Panc1 (cell line): ENCODE measurements at regions not wholly inside any gene's neighbourhood (a gene's known extent, or its start where the extent isn't known, plus 50 kb on each side); places are given as distances from the start of the nearest gene placed in this dataset.

Source experiments
- ATAC-seq: fragments of 200-7000 bp; cut with Tn5 transposase; 2 replicates; pipeline ENCODE4 v1.9.1; 2020; ENCODE audit warnings: mild to moderate bottlenecking, moderate library complexity
- BruUV-seq: library from RNA; stranded (reverse); fragments of 400-500 nt; replicated peaks from 2 replicates; lab custom pipeline; 2021; lab: Mats Ljungman, UMichigan
- CTCF ChIA-PET: fragments of 300-600 bp; sonication (Branson Sonifier 250); formaldehyde crosslinking; loops from one replicate; lab custom pipeline; 2022; ENCODE audit warnings: antibody characterized with exemption; lab: Charles Lee
- POLR2A ChIA-PET: fragments of 300-600 bp; sonication (Branson Sonifier 250); formaldehyde crosslinking; loops from one replicate; lab custom pipeline; 2022; ENCODE audit warnings: antibody characterized with exemption; lab: Charles Lee
- DNase-seq: peaks from one replicate; pipeline ENCODE4 v3.0.0-alpha.2; 2010; ENCODE audit warnings: low read depth, low spot score
- H3K27ac ChIP-seq: 2 replicates; pipeline ENCODE4 v1.5.1; 2011; ENCODE audit warnings: mild to moderate bottlenecking, low read length, inconsistent platforms
- H3K27me3 ChIP-seq: fragments of 200-500 bp; sonication (Bioruptor generic); 2 replicates; pipeline ENCODE4 v1.6.0; 2014; ENCODE audit warnings: low read length, inconsistent platforms; ENCODE audit not compliant: control insufficient read depth, insufficient read depth
- H3K36me3 ChIP-seq: fragments of 200-500 bp; sonication (Bioruptor generic); 2 replicates; pipeline ENCODE4 v1.5.1; 2014; ENCODE audit warnings: inconsistent platforms, mild to moderate bottlenecking, low read length, moderate library complexity; ENCODE audit not compliant: control insufficient read depth, insufficient read depth
- H3K4me1 ChIP-seq: 2 replicates; pipeline ENCODE4 v1.5.1; 2011; ENCODE audit warnings: inconsistent platforms, mild to moderate bottlenecking, low read length, moderate library complexity; ENCODE audit not compliant: control insufficient read depth, insufficient read depth
- H3K4me3 ChIP-seq, 2 experiments: 2 replicates each; pipeline ENCODE4 v1.5.1; 2011 to 2012; ENCODE audit warnings: low read depth in 2 of 2, low read length in 2 of 2, mild to moderate bottlenecking in 2 of 2, inconsistent platforms in 1 of 2, moderate library complexity in 1 of 2
- H3K9me3 ChIP-seq: fragments of 200-500 bp; sonication (Bioruptor generic); 2 replicates; pipeline ENCODE4 v1.5.1; 2014; ENCODE audit warnings: low read depth, mild to moderate bottlenecking, inconsistent platforms, low read length, moderate library complexity; ENCODE audit not compliant: control insufficient read depth, insufficient read depth
- CTCF ChIP-seq: fragments of 450-650 bp; IDR thresholded peaks from 2 replicates; pipeline ENCODE4 v1.5.1; 2017; ENCODE audit warnings: mild to moderate bottlenecking
- POLR2AphosphoS5 ChIP-seq: IDR thresholded peaks from 2 replicates; pipeline ENCODE4 v1.6.1; 2012; ENCODE audit warnings: mild to moderate bottlenecking, low read depth, low read length, moderate library complexity
- REST ChIP-seq, 2 experiments: IDR thresholded peaks; 2 replicates each; pipeline ENCODE4 v1.6.1; 2011 to 2012; ENCODE audit warnings: low read depth in 2 of 2, control low read depth in 1 of 2, low read length in 1 of 2, mild to moderate bottlenecking in 1 of 2, moderate library complexity in 1 of 2; ENCODE audit not compliant: insufficient read depth in 1 of 2
- SIN3A ChIP-seq: IDR thresholded peaks from 2 replicates; pipeline ENCODE4 v1.6.1; 2012; ENCODE audit warnings: low read depth, mild to moderate bottlenecking, low read length, moderate library complexity, borderline replicate concordance; ENCODE audit not compliant: insufficient read depth
- TCF7L2 ChIP-seq: IDR thresholded peaks from 2 replicates; pipeline ENCODE4 v1.6.1; 2011; ENCODE audit warnings: mild to moderate bottlenecking, low read depth, low read length, inconsistent platforms
- in situ Hi-C: cut with HindIII; loops from 2 replicates; pipeline ENCODE4 v1.10.0; 2016; ENCODE audit warnings: low sequenced_read_pairs, low pct_unique_long_range_greater_than_20kb
- intact Hi-C: fragments of 100-400 bp; cut with micrococcal nuclease; formaldehyde crosslinking; loops from one replicate; pipeline ENCODE4 v1.10.0; 2022; ENCODE audit not compliant: unreplicated experiment

- POLR2A ChIA-PET: no interaction called here
- TF ChIP-seq POLR2AphosphoS5: no peak
- TF ChIP-seq CTCF: no peak
- in situ Hi-C loops: no loop called here
- CTCF ChIA-PET: no interaction called here
- DNase-seq (no peak), ATAC-seq (no peak)
- H3K27me3 ChIP-seq: no peaks in the 10 kb centered on the region
- H3K36me3 ChIP-seq: no peaks in the 10 kb centered on the region
- H3K4me1 ChIP-seq: no peaks in the 10 kb centered on the region
- H3K9me3 ChIP-seq: no peaks in the 10 kb centered on the region
- BruUV-seq: no TSS peak
- no peak overlapping the region for H3K27ac ChIP-seq
- intact Hi-C loops: no loop called here
- no peak overlapping the region for H3K4me3 ChIP-seq
These were observed 372.5 kb upstream of the CFAP20DC start for GRCh38 chr3:59422312-59422711.

- in situ Hi-C loops (no loop called here), intact Hi-C loops (no loop called here)
- Histone ChIP-seq H3K36me3 (no peaks in the 10 kb centered on the region), H3K27ac (no peak overlapping the region), H3K9me3 (no peaks in the 10 kb centered on the region), H3K27me3 (no peaks in the 10 kb centered on the region), H3K4me3 (no peak overlapping the region), H3K4me1 (no peaks in the 10 kb centered on the region)
- ATAC-seq: no peak
- DNase-seq: no peak
- ChIA-PET POLR2A (no interaction called here), CTCF (no interaction called here)
- no peak for TF ChIP-seq POLR2AphosphoS5
- TF ChIP-seq CTCF: no peak
- TF ChIP-seq REST (IDR thresholded peaks at IDR 0.05; ENCODE audit: insufficient read depth in 1 of 2, low read depth in 2 of 2, low read length in 1 of 2): no peak
- TF ChIP-seq SIN3A: no peak
- no peak for TF ChIP-seq TCF7L2
- BruUV-seq: no TSS peak
These were observed 369.0 kb upstream of the CFAP20DC start for GRCh38 chr3:59418836-59419235.

- no peak for TF ChIP-seq CTCF
- TF ChIP-seq REST (IDR thresholded peaks at IDR 0.05; ENCODE audit: insufficient read depth in 1 of 2, low read depth in 2 of 2, low read length in 1 of 2): no peak
- TF ChIP-seq TCF7L2: no peak
- TF ChIP-seq POLR2AphosphoS5: no peak
- POLR2A ChIA-PET: no interaction called here
These were observed 362.7 kb upstream of the CFAP20DC start for GRCh38 chr3:59412516-59412915.

More at GRCh38 chr3:59412516-59412915, 362.7 kb upstream of the CFAP20DC start:
- BruUV-seq: no TSS peak
- no peaks in the 10 kb centered on the region for H3K4me1 ChIP-seq
- H3K36me3 ChIP-seq: no peaks in the 10 kb centered on the region
- H3K9me3 ChIP-seq: no peaks in the 10 kb centered on the region
- H3K4me3 ChIP-seq: no peak overlapping the region
- no peaks in the 10 kb centered on the region for H3K27me3 ChIP-seq
- intact Hi-C loops (no loop called here), in situ Hi-C loops (no loop called here)
- no peak for ATAC-seq
- DNase-seq: no peak
- CTCF ChIA-PET: no interaction called here
- H3K27ac ChIP-seq: no peak overlapping the region
